ENCODE measurements at regions not wholly inside any gene's neighbourhood (a gene's known extent, or its start where the extent isn't known, plus 50 kb on each side); places are given as distances from the start of the nearest gene placed in this dataset.
"Not testable (repeated sequence)": the region's sequence is repeated elsewhere in the genome, so short reads cannot be mapped to it uniquely, and the experiment has no call there.

DNA sequence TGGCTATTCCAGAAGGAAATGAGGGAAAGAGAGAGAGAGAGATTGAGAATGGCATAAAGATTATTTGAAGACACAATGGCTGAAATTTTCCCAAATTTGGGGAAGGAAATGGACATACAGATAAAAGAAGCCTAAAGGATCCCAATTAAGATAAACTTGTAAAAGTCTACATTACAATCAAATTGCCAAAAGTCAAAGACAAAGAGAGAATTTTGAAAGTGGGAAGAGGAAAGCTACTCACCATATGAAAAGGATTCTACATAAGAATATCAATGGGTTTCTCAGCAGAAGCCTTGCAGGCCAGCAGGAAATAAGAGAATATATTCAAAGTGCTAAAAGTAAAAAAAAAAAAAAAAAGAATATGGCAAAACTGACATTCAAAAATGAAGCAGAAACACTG is 233.0 kb upstream of the NFIA start:
- TF ChIP-seq CTCF (IDR thresholded peaks at IDR 0.05): no peak
- ATAC-seq (no peak), DNase-seq (no peak)
- Histone ChIP-seq H3K4me1 (no peaks in the 10 kb centered on the region), H3K4me3 (no peak overlapping the region), H3K27me3 (ENCODE audit: low read depth) (no peaks in the 10 kb centered on the region), H3K36me3 (no peaks in the 10 kb centered on the region), H3K27ac (no peak overlapping the region), H3K9me3 (peaks cover 6% of the 10 kb centered on the region)
- intact Hi-C loops (cut with DNase I): no loop called here

DNA sequence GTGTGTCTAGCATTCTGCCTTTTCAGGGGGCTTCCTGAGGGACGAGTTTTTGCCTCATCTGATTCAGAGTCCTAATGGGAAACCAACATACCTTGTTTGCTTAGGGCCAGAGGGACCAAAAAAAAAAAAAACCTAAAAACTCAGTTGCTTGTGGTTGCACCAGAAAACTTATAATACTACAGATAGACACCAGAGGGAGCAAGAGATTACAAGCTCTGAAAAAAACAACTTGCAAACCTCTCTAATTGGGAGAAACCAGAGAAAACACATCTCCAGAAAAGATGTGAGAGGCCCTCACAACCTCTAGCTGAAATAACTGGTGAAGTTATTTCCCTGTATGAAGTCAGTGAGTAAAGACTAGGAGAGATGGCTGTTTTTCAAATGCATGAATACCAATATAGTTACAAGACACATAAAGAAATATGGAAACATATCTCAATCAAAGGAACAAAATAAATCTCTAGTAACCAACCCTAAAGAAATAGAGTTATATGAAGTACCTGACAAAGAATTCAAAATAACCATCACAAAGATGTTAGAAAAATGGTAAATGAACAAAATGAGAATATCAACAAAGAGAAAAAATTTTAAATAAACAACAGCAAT is 233.7 kb upstream of the NFIA start:
- Histone ChIP-seq H3K4me1 (no peaks in the 10 kb centered on the region), H3K9me3 (peaks cover 6% of the 10 kb centered on the region), H3K27me3 (ENCODE audit: low read depth) (no peaks in the 10 kb centered on the region), H3K27ac (no peak overlapping the region), H3K36me3 (no peaks in the 10 kb centered on the region), H3K4me3 (no peak overlapping the region)
- peak; percentile 44 for TF ChIP-seq CTCF (IDR thresholded peaks at IDR 0.05)
- DNase-seq (no peak), ATAC-seq (no peak)
- intact Hi-C loops (cut with DNase I): no loop called here

- no peaks in the 10 kb centered on the region for H3K4me1 ChIP-seq
- H3K27me3 ChIP-seq (ENCODE audit: low read depth): no peaks in the 10 kb centered on the region
- DNase-seq (no peak), ATAC-seq (no peak)
- no peak for TF ChIP-seq CTCF (IDR thresholded peaks at IDR 0.05)
- peaks cover 6% of the 10 kb centered on the region for H3K9me3 ChIP-seq
- intact Hi-C loops (cut with DNase I): no loop called here
- H3K4me3 ChIP-seq: no peak overlapping the region
- no peaks in the 10 kb centered on the region for H3K36me3 ChIP-seq
- H3K27ac ChIP-seq: no peak overlapping the region
These were observed 234.3 kb upstream of the NFIA start for GRCh38 chr1:60847855-60848582.

DNA sequence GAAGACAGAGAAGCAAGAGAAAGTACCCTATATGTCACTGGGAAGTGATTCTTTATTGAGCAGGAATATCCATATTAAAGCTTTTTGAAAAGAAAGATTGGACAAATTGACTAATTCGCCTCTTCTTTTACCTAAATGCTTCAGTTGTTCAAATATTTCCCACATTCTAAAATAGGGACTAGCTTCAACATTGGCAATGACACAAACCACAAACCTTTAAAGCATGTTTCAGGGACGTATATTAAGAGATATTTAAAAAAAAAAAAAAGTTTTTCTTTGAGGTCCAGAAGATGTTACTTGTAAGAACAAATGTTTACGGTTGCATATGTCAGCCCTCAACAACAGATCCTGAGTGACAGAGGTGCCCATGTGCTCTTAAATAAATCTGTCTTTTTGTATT is 235.0 kb upstream of the NFIA start:
- no peak overlapping the region for H3K4me3 ChIP-seq
- H3K36me3 ChIP-seq: no peaks in the 10 kb centered on the region
- no peaks in the 10 kb centered on the region for H3K27me3 ChIP-seq (ENCODE audit: low read depth)
- ATAC-seq: no peak
- no peak for DNase-seq
- peaks cover 6% of the 10 kb centered on the region for H3K9me3 ChIP-seq
- intact Hi-C loops (cut with DNase I): no loop called here
- no peak overlapping the region for H3K27ac ChIP-seq
- no peaks in the 10 kb centered on the region for H3K4me1 ChIP-seq
- TF ChIP-seq CTCF (IDR thresholded peaks at IDR 0.05): no peak

- intact Hi-C loops (cut with DNase I); H3K36me3 ChIP-seq; DNase-seq; H3K9me3 ChIP-seq; H3K27ac ChIP-seq; ATAC-seq; H3K27me3 ChIP-seq (ENCODE audit: low read depth); H3K4me1 ChIP-seq; H3K4me3 ChIP-seq: not testable (repeated sequence)
These were observed 236.7 kb upstream of the NFIA start for GRCh38 chr1:60845659-60846058.

- Histone ChIP-seq H3K27me3 (ENCODE audit: low read depth) (no peaks in the 10 kb centered on the region), H3K36me3 (no peaks in the 10 kb centered on the region), H3K27ac (no peak overlapping the region), H3K9me3 (no peaks in the 10 kb centered on the region), H3K4me3 (no peak overlapping the region), H3K4me1 (no peaks in the 10 kb centered on the region)
- ATAC-seq (no peak), DNase-seq (no peak)
- no peak for TF ChIP-seq CTCF (IDR thresholded peaks at IDR 0.05)
- intact Hi-C loops (cut with DNase I): no loop called here
These were observed 240.1 kb upstream of the NFIA start for GRCh38 chr1:60842304-60842703.
